Endodermal cell (in vitro differentiated cells): ENCODE measurements at regions not wholly inside any gene's neighbourhood (a gene's known extent, or its start where the extent isn't known, plus 50 kb on each side); places are given as distances from the start of the nearest gene placed in this dataset.

ENCODE experiments used
- DNase-seq: peaks from one replicate; pipeline ENCODE4 v3.0.0-alpha.2; 2017
- H3K27ac ChIP-seq: 2 replicates; pipeline ENCODE4 v1.5.1; 2013; ENCODE audit warnings: mild to moderate bottlenecking, low read depth, low read length, moderate library complexity
- H3K27me3 ChIP-seq: 2 replicates; pipeline ENCODE4 v1.6.1; 2013; ENCODE audit warnings: mild to moderate bottlenecking, low read length, moderate library complexity; ENCODE audit not compliant: insufficient read depth, control insufficient read depth, poor library complexity, severe bottlenecking
- H3K36me3 ChIP-seq: 2 replicates; pipeline ENCODE4 v1.7.0; 2013; ENCODE audit warnings: mild to moderate bottlenecking, low read length, moderate library complexity; ENCODE audit not compliant: control insufficient read depth, insufficient read depth
- H3K4me1 ChIP-seq: one replicate; pipeline ENCODE4 v1.7.0; 2013; ENCODE audit warnings: low read length; ENCODE audit not compliant: control insufficient read depth, insufficient read depth
- H3K4me3 ChIP-seq: 2 replicates; pipeline ENCODE4 v1.5.1; 2013; ENCODE audit warnings: mild to moderate bottlenecking, low read length, moderate library complexity
- H3K9ac ChIP-seq: 2 replicates; pipeline ENCODE4 v1.6.1; 2013; ENCODE audit warnings: mild to moderate bottlenecking, low read length, moderate library complexity; ENCODE audit not compliant: poor library complexity, severe bottlenecking; ENCODE audit errors: extremely low read depth
- H3K9me3 ChIP-seq: 2 replicates; pipeline ENCODE4 v1.6.1; 2013; ENCODE audit warnings: mild to moderate bottlenecking, low read length, moderate library complexity; ENCODE audit not compliant: control insufficient read depth
- H3K27ac Mint-ChIP-seq: 2 replicates; pipeline ENCODE4 v1.8.0; 2020; ENCODE audit warnings: mixed read lengths
- H3K27me3 Mint-ChIP-seq: 2 replicates; pipeline ENCODE4 v1.8.0; 2021; ENCODE audit warnings: mild to moderate bottlenecking, mixed read lengths; ENCODE audit not compliant: insufficient read depth
- H3K36me3 Mint-ChIP-seq: 2 replicates; pipeline ENCODE4 v1.8.0; 2020; ENCODE audit warnings: low read depth, mixed read lengths
- H3K4me1 Mint-ChIP-seq: 2 replicates; pipeline ENCODE4 v1.8.0; 2020; ENCODE audit warnings: mixed read lengths
- H3K4me3 Mint-ChIP-seq: 2 replicates; pipeline ENCODE4 v1.8.0; 2020; ENCODE audit warnings: mild to moderate bottlenecking, moderate library complexity, mixed read lengths
- H3K9me3 Mint-ChIP-seq: 2 replicates; pipeline ENCODE4 v1.8.0; 2020; ENCODE audit warnings: mild to moderate bottlenecking, mixed read lengths
- WGBS, 2 experiments: methylation state at CpG; one replicate each; pipeline versions ENCODE4 v1.1.5 to v1.1.7; 2013; ENCODE audit warnings: missing lambda C conversion rate in 2 of 2, mixed read lengths in 1 of 2; ENCODE audit not compliant: insufficient coverage in 1 of 2, insufficient read length in 1 of 2; 5-methylcytosine and 5-hydroxymethylcytosine counted together
- TF ChIP-seq, protein P1 (sequence below): fragments of 200-600 bp; sonication (generic); conservative IDR thresholded peaks from 2 replicates; pipeline ENCODE4 v1.5.0; 2021; ENCODE audit warnings: antibody characterized with exemption, mild to moderate bottlenecking

DNA sequence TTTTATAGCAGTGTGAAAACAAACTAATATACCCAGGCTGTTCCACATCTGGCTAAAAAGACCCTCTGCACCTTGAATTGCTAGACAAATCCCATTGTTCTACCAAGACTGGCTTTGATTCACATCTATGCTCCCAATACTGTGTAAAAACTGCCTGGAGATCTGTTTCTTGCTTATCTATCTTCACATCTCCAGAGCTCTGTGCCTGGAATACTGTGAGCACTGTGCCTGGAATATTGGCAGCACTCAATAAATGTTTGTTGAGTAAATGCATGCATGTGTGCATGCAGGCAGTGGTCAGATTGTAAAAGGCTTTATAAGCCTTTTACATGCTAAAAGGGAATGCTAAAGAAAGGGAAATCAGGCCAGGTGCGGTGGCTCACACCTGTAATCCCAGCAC is 75.5 kb upstream of the APP start:
- Histone ChIP-seq H3K4me3 (no peak overlapping the region), H3K36me3 (no peaks in the 10 kb centered on the region), H3K9me3 (no peaks in the 10 kb centered on the region), H3K9ac (no peak overlapping the region), H3K27ac (no peak overlapping the region), H3K4me1 (no peaks in the 10 kb centered on the region), H3K27me3 (no peaks in the 10 kb centered on the region)
- peaks cover 5% of the 10 kb centered on the region for H3K4me1 Mint-ChIP-seq
- no peaks in the 10 kb centered on the region for H3K36me3 Mint-ChIP-seq
- no peak overlapping the region for H3K27ac Mint-ChIP-seq
- no peak for DNase-seq
- H3K27me3 Mint-ChIP-seq: peaks cover 5% of the 10 kb centered on the region
- no peaks in the 10 kb centered on the region for H3K9me3 Mint-ChIP-seq
- WGBS, 2 experiments: 67 to 77% methylated on average over 1 of the region's 1 CpG
- H3K4me3 Mint-ChIP-seq: no peak overlapping the region
- TF ChIP-seq, protein P1, sequence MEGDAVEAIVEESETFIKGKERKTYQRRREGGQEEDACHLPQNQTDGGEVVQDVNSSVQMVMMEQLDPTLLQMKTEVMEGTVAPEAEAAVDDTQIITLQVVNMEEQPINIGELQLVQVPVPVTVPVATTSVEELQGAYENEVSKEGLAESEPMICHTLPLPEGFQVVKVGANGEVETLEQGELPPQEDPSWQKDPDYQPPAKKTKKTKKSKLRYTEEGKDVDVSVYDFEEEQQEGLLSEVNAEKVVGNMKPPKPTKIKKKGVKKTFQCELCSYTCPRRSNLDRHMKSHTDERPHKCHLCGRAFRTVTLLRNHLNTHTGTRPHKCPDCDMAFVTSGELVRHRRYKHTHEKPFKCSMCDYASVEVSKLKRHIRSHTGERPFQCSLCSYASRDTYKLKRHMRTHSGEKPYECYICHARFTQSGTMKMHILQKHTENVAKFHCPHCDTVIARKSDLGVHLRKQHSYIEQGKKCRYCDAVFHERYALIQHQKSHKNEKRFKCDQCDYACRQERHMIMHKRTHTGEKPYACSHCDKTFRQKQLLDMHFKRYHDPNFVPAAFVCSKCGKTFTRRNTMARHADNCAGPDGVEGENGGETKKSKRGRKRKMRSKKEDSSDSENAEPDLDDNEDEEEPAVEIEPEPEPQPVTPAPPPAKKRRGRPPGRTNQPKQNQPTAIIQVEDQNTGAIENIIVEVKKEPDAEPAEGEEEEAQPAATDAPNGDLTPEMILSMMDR: no peak

DNA sequence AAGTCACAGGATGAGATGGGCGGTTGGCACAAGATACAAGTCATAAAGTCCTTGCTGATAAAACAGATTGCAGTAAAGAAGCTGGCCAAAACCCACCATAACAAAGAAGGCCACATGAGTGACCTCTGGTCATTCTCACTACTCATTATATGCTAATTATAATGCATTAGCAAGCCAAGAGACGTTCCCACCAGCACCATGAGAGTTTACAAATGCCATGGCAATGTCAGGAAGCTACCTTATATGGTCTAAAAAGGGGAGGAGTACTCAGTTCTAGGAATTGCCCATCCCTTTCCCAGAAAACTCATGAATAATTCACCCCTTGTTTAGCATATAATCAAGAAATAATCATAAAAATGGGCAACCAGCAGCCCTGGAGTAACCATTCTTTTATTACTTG is 74.9 kb upstream of the APP start:
- no peaks in the 10 kb centered on the region for H3K9me3 Mint-ChIP-seq

DNA sequence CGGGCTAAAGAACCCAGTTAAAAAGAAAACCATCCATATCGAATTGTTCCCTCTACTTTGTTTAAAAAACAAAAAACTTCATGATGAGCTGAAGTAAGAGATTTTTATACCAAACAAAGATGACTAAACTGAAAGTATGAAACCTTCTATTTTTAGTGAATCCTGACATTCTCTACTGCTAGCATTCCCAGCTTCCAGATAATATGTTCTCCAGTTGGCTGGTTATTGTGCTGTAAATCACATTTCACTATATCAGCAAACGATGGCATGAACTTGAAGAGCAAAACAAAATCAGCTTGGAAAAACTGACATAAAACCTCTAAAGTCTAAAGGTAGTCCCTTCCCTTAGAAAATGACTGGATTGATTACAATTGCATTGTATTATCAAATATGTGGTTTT is 68.1 kb upstream of the APP start:
- Histone ChIP-seq H3K4me3 (no peak overlapping the region), H3K4me1 (no peaks in the 10 kb centered on the region), H3K36me3 (no peaks in the 10 kb centered on the region), H3K27me3 (no peaks in the 10 kb centered on the region), H3K27ac (no peak overlapping the region), H3K9ac (no peak overlapping the region), H3K9me3 (peaks cover 14% of the 10 kb centered on the region)
- TF ChIP-seq, protein P1: no peak
- no peaks in the 10 kb centered on the region for H3K4me1 Mint-ChIP-seq
- no peaks in the 10 kb centered on the region for H3K36me3 Mint-ChIP-seq
- H3K4me3 Mint-ChIP-seq: no peak overlapping the region
- 71 to 94% methylated on average over 1 to 3 of the region's 3 CpGs for WGBS, 2 experiments
- H3K9me3 Mint-ChIP-seq: peaks cover 6% of the 10 kb centered on the region
- no peak overlapping the region for H3K27ac Mint-ChIP-seq
- H3K27me3 Mint-ChIP-seq: peaks cover 4% of the 10 kb centered on the region
- DNase-seq: no peak

More for the DNA sequence above, 74.9 kb upstream of the APP start:
- Histone ChIP-seq H3K27me3 (no peaks in the 10 kb centered on the region), H3K9ac (no peak overlapping the region), H3K9me3 (no peaks in the 10 kb centered on the region), H3K4me1 (no peaks in the 10 kb centered on the region), H3K27ac (no peak overlapping the region), H3K4me3 (no peak overlapping the region), H3K36me3 (no peaks in the 10 kb centered on the region)
- TF ChIP-seq, protein P1: no peak
- Mint-ChIP-seq H3K4me3 (no peak overlapping the region), H3K4me1 (peaks cover 3% of the 10 kb centered on the region), H3K36me3 (no peaks in the 10 kb centered on the region), H3K27me3 (peaks cover 5% of the 10 kb centered on the region), H3K27ac (no peak overlapping the region)
- DNase-seq: no peak
- 89% methylated on average over 2 of the region's 2 CpGs; no CpG with 5 or more reads in 1 of the 2 experiments for WGBS, 2 experiments
